Fibroblast of peridontal ligament (primary cell): ENCODE measurements at regions not wholly inside any gene's neighbourhood (a gene's known extent, or its start where the extent isn't known, plus 50 kb on each side); places are given as distances from the start of the nearest gene placed in this dataset.

Experiments used
- DNase-seq: peaks from one replicate; pipeline ENCODE4 v3.0.0-alpha.2; 2010; ENCODE audit errors: extremely low read depth

DNA sequence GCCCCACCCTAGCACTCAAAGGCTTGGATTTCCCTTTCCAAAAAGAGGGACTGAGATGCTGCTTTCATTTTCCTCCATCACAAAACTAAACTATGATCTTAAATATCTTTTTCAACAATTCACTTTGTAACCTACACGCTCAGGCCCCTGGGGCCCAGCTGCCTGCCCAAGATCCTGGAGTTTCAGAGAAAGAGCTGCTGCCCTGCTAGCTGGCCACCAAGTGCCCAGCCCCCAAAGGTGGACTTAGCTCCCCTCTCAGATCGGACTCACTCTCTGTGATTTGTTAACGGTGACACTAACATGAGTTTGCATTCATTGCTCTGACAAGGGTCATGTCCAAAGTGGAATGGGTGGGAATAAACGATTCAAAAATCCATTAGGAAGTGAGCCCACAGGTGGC is 119.6 kb upstream of the SMAD3 start:
- DNase-seq, result no peak

DNA sequence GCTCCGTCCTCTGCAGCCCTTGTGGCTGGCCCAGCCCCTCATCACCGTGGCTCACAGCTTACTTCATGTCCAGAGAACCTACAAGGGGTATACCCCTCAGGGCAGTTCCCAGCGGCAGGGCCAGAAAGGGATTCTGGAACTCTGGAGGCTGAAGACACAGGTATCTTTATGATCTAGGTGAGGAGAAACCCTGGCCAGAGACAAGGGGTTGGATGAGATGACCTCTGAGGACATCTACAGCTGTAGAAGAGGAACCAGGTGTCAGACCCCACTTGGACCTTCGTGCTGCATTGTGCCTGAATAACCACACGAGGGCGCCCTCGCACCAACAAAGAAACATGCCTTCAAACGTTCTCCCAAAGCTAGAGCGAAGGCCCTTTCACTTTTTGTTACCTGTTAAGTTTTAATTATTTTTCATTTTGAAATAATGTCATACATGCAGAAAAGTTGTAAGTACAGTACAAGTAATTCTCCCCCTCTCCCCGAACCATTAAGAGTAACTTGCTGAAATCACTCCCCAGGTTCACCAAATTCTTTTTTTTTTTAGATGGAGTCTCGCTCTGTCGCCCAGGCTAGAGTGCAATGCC is 118.7 kb upstream of the SMAD3 start:
- DNase-seq, result peak; percentile 77

DNA sequence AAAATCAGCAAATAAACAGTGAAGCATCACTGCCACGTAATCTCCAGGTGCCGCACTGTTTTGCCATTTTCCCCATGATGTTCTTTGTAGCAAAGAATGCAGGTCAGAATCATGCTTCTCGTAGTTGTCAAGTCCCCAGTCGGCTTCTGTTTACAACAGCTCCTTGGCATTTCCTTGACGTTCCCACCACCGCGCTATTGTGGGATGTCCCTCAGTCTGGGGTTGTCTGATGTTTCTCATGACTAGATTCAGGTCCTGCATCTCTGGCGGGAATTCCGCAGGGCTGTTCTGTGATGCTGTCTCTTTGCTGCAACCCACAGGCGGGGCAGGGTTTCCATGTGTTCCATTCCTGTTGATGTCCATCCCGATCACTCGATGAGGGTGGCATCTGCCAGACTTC is 117.9 kb upstream of the SMAD3 start:
- DNase-seq, result no peak

DNA sequence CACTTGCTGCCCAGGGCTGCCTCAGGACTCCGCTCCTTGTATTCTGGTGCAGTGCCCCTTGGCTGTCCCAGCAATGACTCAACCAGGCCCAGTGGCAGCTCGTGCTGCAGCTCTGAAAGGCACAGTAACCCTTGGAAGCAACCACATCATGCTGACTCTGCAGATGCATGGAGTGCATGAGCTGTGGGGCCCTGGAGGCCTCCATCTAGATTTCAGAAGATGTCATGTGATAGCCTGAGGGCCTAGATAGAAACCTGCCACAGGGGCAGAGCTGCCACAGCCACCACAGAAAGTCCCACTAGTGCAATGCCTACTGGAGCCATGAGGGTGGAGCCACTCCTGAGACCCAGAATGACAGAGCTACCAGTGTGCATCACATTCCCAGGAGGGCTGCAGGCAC is 117.1 kb upstream of the SMAD3 start:
- DNase-seq, result peak; percentile 50

DNA sequence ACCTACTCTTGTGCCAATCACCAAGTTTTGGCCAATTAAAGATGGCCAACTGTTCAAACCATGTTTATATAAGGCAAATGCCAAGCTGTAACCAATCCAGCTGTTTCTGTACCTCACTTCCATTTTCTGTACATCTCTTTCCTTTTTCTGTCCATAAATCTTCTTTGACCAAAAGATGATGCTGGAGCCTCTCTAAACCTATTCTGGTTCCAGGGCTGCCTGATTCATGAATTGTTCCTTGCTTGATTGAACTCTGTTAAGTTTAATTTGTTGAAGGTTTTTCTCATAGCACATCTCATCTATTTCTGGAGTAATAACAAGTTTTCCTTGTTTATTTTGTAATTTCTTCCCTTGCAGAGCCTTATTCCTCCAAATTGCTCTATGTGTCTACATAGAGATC is 115.3 kb upstream of the SMAD3 start:
- DNase-seq, result no peak

DNA sequence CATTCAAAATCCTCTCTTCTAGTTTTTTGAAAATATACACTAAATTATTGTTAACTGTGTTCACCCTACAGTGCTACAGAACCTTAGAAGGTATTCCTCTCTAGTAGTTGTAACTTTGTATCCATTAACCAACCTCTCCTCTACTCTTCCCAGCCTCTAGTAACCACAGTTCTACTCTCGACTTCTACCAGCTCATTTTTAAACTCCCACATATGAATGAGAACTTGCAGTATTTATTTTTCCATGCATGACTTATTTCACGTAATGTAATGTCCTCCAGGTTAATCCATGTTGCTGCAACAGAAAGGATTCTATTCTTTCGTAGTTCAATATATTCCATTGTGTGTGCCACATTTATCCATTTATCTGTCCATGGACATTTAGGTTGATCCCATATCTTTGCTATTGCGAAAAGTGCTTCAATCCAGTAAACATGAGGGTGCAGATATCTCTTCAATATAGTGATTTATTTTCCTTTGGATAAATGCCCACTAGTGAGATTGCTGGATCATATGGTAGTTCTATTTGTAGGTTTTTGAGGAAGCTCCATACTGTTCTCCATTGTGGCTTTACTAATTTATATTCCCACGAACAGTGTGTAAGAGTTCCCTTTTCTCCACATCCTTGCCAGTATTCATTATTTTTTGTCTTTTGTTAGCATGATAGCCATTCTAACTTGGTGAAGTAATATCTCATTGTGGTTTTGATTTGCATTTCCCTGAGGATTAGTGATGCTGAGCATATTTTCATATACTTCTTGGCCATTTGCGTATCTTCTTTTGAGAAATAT is 113.7 kb upstream of the SMAD3 start:
- peak; percentile 72 for DNase-seq

DNA sequence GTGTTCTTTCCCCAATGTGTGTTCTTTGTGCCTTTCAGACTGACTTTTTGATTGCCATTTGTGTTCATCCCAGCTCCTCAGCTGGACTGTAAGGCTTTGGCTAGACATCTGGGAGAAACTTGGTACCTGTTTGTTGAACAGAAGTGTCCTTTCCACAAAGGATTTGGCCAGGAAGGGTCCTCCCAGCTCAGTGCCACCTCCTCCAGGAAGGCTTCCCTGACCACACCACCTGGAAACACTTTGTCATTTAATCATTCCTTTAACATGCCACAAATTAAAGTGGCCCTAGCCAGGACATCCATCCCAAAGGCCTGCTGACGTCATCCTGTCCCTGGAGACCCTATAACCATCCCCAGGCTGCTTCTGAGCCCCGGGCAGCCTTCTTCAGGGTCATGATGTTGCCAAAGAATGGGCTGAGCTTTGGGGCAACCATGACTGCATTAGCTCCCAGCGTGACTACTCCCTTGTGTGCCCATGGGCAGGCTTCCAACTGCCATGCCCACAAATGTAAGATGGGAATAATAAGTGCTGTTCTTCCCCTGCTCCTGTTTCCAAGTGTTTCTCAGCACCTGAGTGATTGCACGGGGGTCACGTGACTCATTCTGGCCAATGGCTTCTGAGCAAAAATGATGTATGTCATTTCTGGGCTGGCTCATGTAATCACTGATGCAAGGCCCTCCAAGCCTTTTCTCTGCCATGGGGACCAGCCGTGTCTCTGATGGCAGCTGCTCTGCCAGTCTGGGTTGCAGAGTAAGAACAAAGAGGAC is 112.5 kb upstream of the SMAD3 start:
- no peak for DNase-seq

DNA sequence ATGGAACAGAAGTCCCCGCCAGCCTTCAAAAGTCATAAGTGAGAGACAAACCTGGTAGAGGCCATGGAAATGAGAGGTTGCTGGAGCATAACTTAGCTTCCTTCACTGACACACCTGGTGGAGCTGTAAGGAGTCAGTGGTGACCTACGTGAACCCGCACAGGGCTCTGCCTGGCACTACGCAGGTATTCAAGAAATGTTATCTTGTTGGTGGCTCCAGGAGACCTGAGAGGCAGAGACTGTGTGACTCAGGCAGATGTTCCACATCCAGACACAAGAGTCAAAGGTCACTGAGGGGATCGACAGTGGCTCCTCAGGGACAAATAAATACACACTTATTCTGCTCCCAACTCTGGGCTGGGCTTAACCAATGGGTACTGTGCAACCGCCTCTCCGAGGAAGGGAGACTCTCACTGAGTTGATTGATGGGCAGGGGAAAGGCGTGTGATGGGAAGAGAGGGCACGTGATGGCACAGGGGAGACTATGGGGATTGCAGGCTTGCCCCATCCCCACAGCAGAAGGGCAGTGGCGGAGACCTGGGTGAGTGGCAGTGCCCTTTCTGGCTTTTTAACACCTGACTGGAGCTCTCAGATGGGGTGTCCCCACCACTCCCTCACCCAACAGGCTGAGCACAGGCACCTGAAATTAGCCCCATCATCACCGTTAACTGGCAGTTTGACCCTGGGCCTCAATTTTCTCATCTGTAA is 111.7 kb upstream of the SMAD3 start:
- DNase-seq, result no peak

DNA sequence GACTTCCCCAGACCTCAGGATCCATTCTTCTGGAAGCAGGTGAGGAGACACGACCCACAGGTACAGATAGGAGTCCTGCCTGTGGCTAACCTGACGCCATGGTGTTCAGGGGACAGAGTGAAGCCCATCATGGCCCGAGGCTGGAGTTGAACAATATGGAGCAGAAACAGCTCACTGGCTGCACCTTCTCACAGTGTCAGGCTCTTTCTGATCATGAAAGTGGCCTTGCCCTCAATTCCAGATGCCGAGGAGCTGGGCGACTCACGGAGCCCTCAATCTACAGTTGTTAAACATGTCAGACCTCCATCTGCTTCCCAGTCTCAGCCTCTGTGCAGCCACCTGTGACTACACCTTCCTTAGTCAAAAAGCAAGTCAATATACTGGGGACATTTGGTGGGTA is 110.8 kb upstream of the SMAD3 start:
- DNase-seq, result no peak

DNA sequence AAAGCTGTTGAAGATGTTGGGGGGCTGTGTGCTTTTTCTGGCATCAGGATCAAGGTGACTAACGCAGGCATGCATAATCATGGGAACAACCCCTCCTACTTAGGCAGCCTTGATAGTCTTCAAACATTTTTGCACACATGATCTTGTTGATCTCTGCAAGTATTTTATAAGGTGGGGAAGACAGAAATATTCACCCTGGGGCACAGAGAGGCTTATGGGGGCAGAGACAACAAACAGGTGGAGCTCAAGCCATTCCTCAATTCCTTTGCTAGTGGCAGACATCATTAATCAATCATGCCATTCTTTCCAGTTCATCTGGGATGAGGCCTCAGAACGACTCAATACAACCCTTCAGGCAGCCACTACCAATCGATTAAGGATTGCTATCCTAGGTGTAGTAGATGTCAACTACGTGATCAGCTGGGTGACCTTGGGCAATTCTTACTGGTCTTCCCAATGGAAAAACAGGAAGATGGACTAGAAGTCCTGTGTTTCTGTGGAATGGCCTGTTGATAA is 110.3 kb upstream of the SMAD3 start:
- no peak for DNase-seq

DNA sequence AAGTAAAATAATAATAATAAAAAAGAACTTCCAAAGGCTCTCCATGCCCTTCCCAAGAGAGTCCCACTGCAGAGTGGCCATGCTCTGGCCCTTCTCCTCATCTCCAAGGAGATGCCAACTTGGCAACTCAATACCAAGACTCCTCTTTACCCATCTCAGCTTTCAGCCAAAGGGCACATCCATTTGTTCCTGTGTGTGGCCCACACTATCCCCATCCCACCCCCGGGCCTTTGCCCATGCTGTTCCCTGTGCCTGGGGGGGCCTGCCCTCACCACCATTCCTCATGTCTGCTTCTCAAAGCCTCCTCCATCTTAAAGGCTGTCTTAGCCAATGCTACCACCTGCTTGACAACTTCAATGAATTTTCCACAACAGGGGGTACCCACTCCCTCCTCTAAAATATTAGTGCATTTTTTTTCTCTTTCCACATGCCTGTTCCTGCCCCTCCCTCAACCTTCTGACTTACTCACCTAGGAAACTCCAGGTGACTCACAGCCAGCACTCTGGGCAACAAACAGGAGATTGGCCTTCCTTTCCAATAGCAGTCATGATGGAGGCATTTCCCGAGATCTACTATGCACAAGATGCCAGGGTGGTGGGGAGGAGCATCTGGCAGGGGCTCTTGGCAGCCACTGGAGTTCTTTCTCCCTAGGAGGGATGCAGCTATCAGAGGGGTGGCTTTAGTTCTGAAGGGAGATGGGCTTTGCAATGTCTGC is 109.4 kb upstream of the SMAD3 start:
- no peak for DNase-seq

DNA sequence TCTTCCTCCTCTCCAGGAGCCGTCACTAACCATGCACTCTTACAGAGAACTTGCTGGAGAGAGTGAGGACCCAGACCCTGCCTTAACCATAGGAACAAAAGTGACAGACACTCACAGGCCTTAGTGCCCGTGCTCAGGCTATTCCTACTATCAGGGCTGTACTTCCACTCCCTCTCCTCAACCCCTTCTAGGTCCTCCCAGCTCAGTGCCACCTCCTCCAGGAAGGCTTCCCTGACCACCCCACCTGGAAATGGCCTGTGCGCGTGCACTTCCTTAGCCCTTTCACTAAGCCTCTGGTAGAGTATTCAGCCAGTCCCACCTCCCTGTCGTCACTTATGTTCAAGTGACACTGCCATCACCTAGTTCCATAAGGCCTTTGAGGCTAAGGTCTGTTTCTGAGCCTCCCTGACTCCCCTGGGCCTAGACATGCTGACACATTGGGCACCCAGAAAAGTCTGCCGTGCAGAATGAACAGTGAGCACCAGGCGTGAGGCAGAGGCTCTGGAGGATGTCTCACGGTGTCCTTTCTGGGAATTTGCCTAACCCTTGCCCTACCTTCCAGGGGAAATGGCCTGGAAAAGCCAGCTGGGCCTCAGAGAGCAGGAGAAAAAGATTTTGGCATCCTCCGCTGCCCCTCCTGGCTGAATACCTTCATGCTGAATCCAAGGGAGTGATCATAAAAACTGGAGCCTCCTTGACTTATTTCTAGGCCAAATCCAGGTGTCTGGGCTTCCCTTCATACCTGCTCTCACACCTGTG is 108.6 kb upstream of the SMAD3 start:
- no peak for DNase-seq

DNA sequence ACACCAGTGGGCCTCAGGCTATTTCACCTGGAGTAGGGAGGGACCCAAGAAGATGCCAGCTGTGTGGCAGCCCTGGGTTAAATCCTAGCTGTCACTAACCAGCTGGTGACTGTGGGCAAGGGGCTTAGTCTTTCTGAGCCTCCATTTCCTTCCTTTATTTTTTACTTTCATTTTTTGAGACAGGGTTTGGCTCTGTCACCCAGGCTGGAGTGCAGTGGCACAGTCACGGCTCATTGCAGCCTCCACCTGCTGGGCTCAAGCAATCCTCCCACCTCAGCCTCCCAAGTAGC is 108.0 kb upstream of the SMAD3 start:
- DNase-seq, result no peak

DNA sequence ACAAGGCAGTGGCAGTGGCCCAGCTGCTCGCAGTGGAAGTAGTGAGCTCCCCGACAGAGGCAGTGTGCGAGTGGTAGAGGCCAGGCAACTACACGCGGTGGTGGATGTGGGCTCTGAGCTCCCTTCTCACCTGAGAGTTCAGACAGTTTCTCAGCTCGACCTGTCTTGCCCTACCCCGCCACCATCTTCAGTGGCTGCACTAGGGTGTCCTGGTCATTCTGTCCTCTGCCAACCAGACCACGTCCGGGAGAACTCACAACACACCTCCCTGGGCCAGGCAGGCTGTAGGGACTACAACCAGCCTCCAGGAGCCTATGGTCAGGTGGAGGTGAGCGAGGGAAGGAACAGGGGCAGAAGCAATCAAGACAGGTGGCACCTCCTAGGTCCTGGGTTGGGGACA is 106.3 kb upstream of the SMAD3 start:
- DNase-seq, result no peak

DNA sequence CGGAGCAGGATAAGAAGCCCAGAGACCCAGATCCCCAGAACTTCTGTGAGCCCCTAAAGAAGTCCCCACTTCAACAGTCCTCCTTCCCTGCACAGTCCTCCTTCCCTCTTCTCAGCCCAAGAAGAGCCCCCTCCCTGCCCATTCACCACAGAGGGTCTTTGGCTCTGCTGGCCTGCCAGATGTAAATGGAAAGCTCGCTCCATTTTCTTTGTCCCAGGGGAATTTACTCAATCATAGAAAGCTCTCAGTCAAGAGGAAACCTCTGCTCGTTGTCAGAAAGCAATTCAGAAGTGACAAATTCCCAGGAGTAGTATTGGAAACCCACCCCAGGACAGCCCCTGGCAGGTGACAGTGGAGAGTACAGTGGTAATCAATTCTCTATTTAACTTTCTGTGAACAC is 105.5 kb upstream of the SMAD3 start:
- no peak for DNase-seq

DNA sequence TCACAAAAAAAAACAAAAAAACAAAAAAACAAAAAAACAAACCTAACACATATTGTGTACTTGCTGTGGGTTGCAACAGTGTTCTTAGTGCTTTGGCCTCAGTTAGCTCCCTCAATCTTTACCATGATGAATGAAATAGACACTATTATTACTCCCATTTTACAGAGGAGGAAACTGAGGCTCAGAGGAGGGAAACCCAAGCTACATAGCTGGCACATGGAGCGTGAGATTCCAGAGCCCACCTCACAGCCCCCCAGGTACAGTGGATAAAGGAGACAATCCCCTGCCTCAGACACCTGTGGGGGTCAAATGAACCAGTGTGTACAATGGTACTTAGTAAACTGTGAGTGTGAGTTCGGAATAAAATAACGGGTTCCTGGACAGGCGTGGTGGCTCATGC is 104.9 kb upstream of the SMAD3 start:
- DNase-seq, result no peak

DNA sequence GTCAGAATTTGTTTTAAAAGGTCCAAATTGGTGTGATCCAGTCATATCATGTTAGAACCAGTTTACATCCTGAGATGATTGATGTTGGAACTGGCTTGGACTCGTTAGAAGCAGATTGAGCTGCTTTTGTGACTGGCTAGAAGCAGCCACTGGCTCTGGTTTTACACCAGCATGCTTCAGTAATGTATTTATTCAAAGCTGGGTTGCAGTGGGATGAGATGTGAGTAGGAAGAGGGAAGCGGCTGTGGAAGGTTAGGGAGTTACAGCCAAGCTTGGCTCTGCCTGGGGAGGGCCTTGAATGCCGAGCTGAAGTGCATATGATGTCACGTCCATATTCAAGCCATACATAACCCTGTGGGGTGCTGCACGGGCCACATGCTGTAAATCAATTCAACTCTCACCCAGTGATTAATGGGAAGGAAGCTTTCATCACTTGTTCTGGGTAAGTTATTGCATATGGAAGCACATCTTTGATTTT is 104.0 kb upstream of the SMAD3 start:
- peak; percentile 50 for DNase-seq

DNA sequence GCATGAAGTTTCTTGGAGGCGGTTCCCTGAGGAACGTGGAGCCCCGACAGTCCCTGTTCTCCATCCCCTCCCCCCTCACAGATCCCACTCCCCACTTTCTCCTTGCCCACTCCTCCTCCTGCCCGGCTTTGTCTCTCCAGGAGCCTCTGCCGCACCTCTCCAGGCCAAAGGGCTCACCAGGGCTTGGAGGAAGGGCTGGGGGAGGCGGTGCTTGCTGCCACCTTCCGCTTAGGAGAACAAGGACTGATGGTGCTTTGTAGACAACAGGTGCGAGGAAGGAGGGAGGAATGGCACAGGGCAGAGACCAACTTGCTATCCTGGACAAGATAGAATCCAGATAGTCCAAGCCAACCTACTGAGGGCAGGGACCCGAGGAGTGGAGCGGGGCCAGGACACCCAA is 103.5 kb upstream of the SMAD3 start:
- DNase-seq, result no peak

DNA sequence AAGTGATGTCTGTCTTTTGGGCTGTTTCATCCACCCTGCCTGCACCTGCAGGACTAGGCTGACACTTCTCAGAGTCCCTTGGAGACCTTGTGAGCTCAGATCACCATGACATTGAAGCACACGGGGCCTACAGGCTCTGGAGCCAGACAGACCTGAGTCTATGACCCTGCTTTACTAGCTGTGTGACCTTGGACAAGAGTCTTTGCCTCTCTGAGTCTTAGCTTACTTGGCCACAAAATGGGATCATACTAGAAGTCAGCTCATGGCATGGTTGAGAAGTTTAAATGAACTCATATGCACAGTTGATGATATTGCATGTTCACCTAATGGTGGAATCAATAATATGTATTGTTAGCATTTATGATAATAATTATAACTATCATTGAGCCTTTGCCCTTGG is 102.9 kb upstream of the SMAD3 start:
- no peak for DNase-seq

DNA sequence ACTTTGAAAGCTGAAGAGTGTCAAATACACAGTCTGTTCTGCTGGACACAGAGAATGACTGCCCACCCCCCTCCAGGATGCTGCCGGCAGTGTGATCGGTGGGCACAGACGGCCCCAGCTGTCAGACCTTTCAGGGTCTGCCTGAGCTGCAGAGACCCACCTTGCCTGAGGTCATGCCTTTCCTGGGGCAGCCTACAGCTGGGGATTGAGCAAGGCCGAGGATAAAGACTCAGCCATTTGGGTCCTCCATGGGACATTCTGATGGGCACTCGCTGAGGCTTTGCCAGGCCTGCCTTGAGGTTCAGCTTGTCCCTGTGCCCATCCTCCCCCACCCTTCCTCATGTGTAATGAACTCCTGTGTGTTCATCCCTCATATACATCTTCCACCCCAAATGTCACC is 102.3 kb upstream of the SMAD3 start:
- DNase-seq, result no peak

DNA sequence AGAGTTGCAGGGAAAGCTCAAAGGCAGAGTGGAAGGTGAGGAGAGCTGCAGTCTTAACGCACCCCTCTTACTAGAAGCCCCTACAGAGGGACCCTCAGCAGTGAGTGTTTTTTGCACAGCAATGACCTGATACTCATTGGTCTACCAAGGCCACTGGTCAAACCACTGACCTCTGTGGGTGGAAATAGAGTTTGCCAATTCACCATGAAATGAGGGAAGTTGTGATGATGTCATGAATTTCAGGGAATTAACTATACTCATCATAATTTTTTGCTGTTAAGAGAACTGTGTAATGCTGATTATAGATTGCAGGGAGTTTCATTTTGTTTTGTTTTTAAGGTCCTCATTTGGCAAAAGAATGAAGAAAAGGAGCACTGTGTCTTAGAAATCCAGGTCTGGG is 101.7 kb upstream of the SMAD3 start:
- no peak for DNase-seq
